ENCODE measurements at regions not wholly inside any gene's neighbourhood (a gene's known extent, or its start where the extent isn't known, plus 50 kb on each side); places are given as distances from the start of the nearest gene placed in this dataset.

- no peak overlapping the region for H3K27ac ChIP-seq
- H3K4me3 ChIP-seq: no peak overlapping the region
- no peak for TF ChIP-seq CTCF (IDR thresholded peaks at IDR 0.05)
- H3K4me1 ChIP-seq: no peaks in the 10 kb centered on the region
- H3K36me3 ChIP-seq: no peaks in the 10 kb centered on the region
- no peaks in the 10 kb centered on the region for H3K9me3 ChIP-seq
- intact Hi-C loops (cut with DNase I; ENCODE audit: low total_unique reads): no loop called here
- H3K27me3 ChIP-seq: no peaks in the 10 kb centered on the region
- DNase-seq: no peak
These were observed 167.2 kb upstream of the MAP3K7 start for GRCh38 chr6:90753820-90754643.

- intact Hi-C loops (cut with DNase I; ENCODE audit: low total_unique reads): no loop called here
- Histone ChIP-seq H3K27me3 (no peaks in the 10 kb centered on the region), H3K4me1 (no peaks in the 10 kb centered on the region), H3K9me3 (peaks cover 0 to 4% (median 0%) of the 10 kb centered on the region in 3 donors), H3K4me3 (no peak overlapping the region), H3K36me3 (no peaks in the 10 kb centered on the region), H3K27ac (no peak overlapping the region)
- no peak for DNase-seq
- TF ChIP-seq CTCF (IDR thresholded peaks at IDR 0.05): no peak
These were observed 152.9 kb upstream of the MAP3K7 start for GRCh38 chr6:90739802-90740201.

GRCh38 chr6:90739339-90739738 is 152.5 kb upstream of the MAP3K7 start:
- Histone ChIP-seq H3K9me3 (peaks cover 0 to 6% (median 0%) of the 10 kb centered on the region in 3 donors), H3K27ac (no peak overlapping the region), H3K36me3 (no peaks in the 10 kb centered on the region), H3K4me3 (no peak overlapping the region), H3K4me1 (no peaks in the 10 kb centered on the region), H3K27me3 (no peaks in the 10 kb centered on the region)
- no peak for TF ChIP-seq CTCF (IDR thresholded peaks at IDR 0.05)
- intact Hi-C loops (cut with DNase I; ENCODE audit: low total_unique reads): no loop called here
- DNase-seq: no peak

GRCh38 chr6:90730151-90730673 is 143.3 kb upstream of the MAP3K7 start:
- Histone ChIP-seq H3K27ac (no peak overlapping the region), H3K4me3 (no peak overlapping the region), H3K27me3 (no peaks in the 10 kb centered on the region), H3K4me1 (no peaks in the 10 kb centered on the region), H3K36me3 (no peaks in the 10 kb centered on the region), H3K9me3 (peaks cover 0 to 6% (median 0%) of the 10 kb centered on the region in 3 donors)
- DNase-seq: no peak
- intact Hi-C loops (cut with DNase I; ENCODE audit: low total_unique reads): no loop called here
- no peak for TF ChIP-seq CTCF (IDR thresholded peaks at IDR 0.05)

GRCh38 chr6:90729057-90729456 is 142.2 kb upstream of the MAP3K7 start:
- no peaks in the 10 kb centered on the region for H3K4me1 ChIP-seq
- no peaks in the 10 kb centered on the region for H3K9me3 ChIP-seq
- intact Hi-C loops (cut with DNase I; ENCODE audit: low total_unique reads): no loop called here
- no peak for DNase-seq
- no peaks in the 10 kb centered on the region for H3K27me3 ChIP-seq
- no peak overlapping the region for H3K27ac ChIP-seq
- H3K4me3 ChIP-seq: no peak overlapping the region
- no peaks in the 10 kb centered on the region for H3K36me3 ChIP-seq
- no peak for TF ChIP-seq CTCF (IDR thresholded peaks at IDR 0.05)
